ENCODE measurements at regions not wholly inside any gene's neighbourhood (a gene's known extent, or its start where the extent isn't known, plus 50 kb on each side); places are given as distances from the start of the nearest gene placed in this dataset.

DNA sequence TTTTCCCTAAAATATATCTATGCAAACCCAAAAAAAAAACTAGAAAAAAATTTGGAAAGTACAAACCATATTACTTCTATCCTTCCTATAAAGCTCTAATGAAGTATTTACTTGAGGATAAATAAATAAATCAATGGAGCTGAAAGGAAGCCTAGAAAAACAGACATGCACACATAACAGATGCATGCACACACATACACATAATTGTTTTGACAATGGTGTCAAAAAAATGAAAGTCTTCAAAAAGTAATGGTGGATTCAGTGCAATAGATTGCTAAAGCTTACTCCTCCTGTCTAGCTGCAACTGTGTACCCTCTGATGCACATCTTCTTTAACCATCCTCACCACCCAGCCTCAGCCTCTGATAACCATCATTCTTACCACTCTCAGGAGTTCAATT lies 521.9 kb upstream of the RGS18 start:
- Histone ChIP-seq H3K4me3 (ENCODE audit: low read depth, low read length, poor library complexity, severe bottlenecking) (no peak overlapping the region), H3K79me2 (ENCODE audit: insufficient read depth, low read depth, low read length) (no peaks in the 10 kb centered on the region), H3K9me2 (ENCODE audit: insufficient read depth, low read length) (no peaks in the 10 kb centered on the region), H4K20me1 (ENCODE audit: insufficient read depth, low read length) (no peaks in the 10 kb centered on the region), H2AFZ (ENCODE audit: low read length) (no peak overlapping the region), H3K4me1 (ENCODE audit: insufficient read depth, low read length, poor library complexity, severe bottlenecking) (no peaks in the 10 kb centered on the region), H3K27ac (ENCODE audit: low read depth, low read length, poor library complexity, severe bottlenecking) (no peak overlapping the region), H3K9me3 (ENCODE audit: low read length) (no peaks in the 10 kb centered on the region), H3K4me2 (ENCODE audit: low read length) (no peak overlapping the region), H3K36me3 (ENCODE audit: insufficient read depth, low read length) (no peaks in the 10 kb centered on the region)
- no peak for TF ChIP-seq EZH2phosphoT487 (IDR thresholded peaks at IDR 0.05; ENCODE audit: borderline replicate concordance, low read depth, low read length)
- TF ChIP-seq, protein P1, sequence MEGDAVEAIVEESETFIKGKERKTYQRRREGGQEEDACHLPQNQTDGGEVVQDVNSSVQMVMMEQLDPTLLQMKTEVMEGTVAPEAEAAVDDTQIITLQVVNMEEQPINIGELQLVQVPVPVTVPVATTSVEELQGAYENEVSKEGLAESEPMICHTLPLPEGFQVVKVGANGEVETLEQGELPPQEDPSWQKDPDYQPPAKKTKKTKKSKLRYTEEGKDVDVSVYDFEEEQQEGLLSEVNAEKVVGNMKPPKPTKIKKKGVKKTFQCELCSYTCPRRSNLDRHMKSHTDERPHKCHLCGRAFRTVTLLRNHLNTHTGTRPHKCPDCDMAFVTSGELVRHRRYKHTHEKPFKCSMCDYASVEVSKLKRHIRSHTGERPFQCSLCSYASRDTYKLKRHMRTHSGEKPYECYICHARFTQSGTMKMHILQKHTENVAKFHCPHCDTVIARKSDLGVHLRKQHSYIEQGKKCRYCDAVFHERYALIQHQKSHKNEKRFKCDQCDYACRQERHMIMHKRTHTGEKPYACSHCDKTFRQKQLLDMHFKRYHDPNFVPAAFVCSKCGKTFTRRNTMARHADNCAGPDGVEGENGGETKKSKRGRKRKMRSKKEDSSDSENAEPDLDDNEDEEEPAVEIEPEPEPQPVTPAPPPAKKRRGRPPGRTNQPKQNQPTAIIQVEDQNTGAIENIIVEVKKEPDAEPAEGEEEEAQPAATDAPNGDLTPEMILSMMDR (conservative IDR thresholded peaks at IDR 0.05; ENCODE audit: low read length) = no peak
- BruUV-seq (replicated peaks) = no TSS peak
- intact Hi-C loops (cut with micrococcal nuclease; ENCODE audit: unreplicated experiment) = no loop called here
- ChIA-PET CTCF (ENCODE audit: unreplicated experiment) (no interaction called here), POLR2A (interaction anchor here (1.1 kb wide), 1 partner anchor 9 kb away, joined by 3 read pairs; no protein-coding TSS in a partner anchor)
- DNase-seq (ENCODE audit: low spot score) = no peak

DNA sequence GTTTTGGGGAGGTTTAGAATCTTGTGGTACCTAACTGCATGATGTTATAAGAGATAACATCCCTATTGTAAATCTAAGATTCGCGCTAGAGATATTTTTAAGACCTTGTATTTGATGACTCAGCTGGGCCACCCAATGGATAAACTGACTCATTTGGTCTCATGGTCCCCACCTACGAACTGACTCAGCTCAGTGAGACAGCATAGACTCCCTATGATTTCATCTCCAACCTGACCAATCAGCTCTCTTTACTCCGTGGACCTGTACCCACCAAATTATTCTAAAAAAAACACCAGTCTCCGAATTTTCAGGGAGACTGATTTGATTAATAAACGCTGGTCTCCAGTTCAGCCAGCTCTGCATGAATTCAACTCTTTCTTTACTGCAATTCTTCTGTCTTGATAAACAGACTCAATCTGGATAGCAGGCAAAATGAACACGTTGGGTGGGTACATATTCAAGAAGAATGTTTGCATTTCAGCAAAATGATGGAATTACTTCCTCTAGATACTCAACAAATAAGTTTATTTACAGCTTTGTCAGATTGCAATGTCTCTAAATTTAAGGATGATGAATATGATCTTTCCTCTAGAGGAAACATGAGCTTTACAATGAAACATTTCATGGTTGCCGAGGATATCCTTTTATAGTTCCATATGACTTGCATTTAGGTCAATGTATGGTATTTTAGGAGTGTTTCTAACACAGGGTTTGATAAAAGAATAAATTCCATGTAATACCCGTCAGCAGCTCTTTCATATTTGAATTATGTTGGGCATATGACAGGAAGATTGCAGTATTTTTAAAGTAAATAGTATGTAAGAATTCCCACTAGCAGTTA lies 516.6 kb upstream of the RGS18 start:
- no peaks in the 10 kb centered on the region for H3K9me3 ChIP-seq (ENCODE audit: low read length)
- H4K20me1 ChIP-seq (ENCODE audit: insufficient read depth, low read length) = no peaks in the 10 kb centered on the region
- CTCF ChIA-PET (ENCODE audit: unreplicated experiment) = no interaction called here
- H3K4me3 ChIP-seq (ENCODE audit: low read depth, low read length, poor library complexity, severe bottlenecking) = no peak overlapping the region
- intact Hi-C loops (cut with micrococcal nuclease; ENCODE audit: unreplicated experiment) = no loop called here
- no peak for DNase-seq (ENCODE audit: low spot score)
- H2AFZ ChIP-seq (ENCODE audit: low read length) = no peak overlapping the region
- H3K9me2 ChIP-seq (ENCODE audit: insufficient read depth, low read length) = no peaks in the 10 kb centered on the region
- H3K79me2 ChIP-seq (ENCODE audit: insufficient read depth, low read depth, low read length) = no peaks in the 10 kb centered on the region
- no peak overlapping the region for H3K4me2 ChIP-seq (ENCODE audit: low read length)
- no peaks in the 10 kb centered on the region for H3K36me3 ChIP-seq (ENCODE audit: insufficient read depth, low read length)
- TF ChIP-seq, protein P1 (conservative IDR thresholded peaks at IDR 0.05; ENCODE audit: low read length) = no peak
- TF ChIP-seq EZH2phosphoT487 (IDR thresholded peaks at IDR 0.05; ENCODE audit: borderline replicate concordance, low read depth, low read length) = no peak
- no peak overlapping the region for H3K27ac ChIP-seq (ENCODE audit: low read depth, low read length, poor library complexity, severe bottlenecking)
- no TSS peak for BruUV-seq (replicated peaks)
- POLR2A ChIA-PET = interaction anchor here (0.7 kb wide), 1 partner anchor 56 kb away, joined by 3 read pairs; no protein-coding TSS in a partner anchor
- H3K4me1 ChIP-seq (ENCODE audit: insufficient read depth, low read length, poor library complexity, severe bottlenecking) = no peaks in the 10 kb centered on the region

DNA sequence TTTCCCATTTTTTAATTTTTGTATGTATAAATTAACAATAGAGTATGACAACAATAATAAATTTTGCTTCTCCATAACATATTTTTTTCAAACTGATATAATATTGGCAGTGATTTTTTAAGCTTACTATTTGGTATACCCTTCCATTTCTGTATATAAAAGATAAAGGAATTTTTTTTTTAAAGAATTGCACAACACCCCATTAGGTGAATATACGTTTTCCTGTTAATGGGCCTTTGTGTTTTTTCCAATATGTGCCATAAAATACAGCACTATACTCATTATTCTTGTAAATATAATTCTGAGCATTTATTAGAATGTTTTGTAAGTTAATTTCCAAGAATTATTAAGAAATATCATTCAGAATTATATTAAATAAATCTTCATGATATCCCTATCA lies 515.2 kb upstream of the RGS18 start:
- Histone ChIP-seq H3K9me2 (ENCODE audit: insufficient read depth, low read length) (no peaks in the 10 kb centered on the region), H3K79me2 (ENCODE audit: insufficient read depth, low read depth, low read length) (no peaks in the 10 kb centered on the region), H3K4me1 (ENCODE audit: insufficient read depth, low read length, poor library complexity, severe bottlenecking) (no peaks in the 10 kb centered on the region), H3K4me3 (ENCODE audit: low read depth, low read length, poor library complexity, severe bottlenecking) (no peak overlapping the region), H3K27ac (ENCODE audit: low read depth, low read length, poor library complexity, severe bottlenecking) (no peak overlapping the region), H3K9me3 (ENCODE audit: low read length) (no peaks in the 10 kb centered on the region), H4K20me1 (ENCODE audit: insufficient read depth, low read length) (no peaks in the 10 kb centered on the region), H3K4me2 (ENCODE audit: low read length) (no peak overlapping the region), H2AFZ (ENCODE audit: low read length) (no peak overlapping the region), H3K36me3 (ENCODE audit: insufficient read depth, low read length) (no peaks in the 10 kb centered on the region)
- no TSS peak for BruUV-seq (replicated peaks)
- DNase-seq (ENCODE audit: low spot score) = no peak
- no peak for TF ChIP-seq EZH2phosphoT487 (IDR thresholded peaks at IDR 0.05; ENCODE audit: borderline replicate concordance, low read depth, low read length)
- TF ChIP-seq, protein P1 (conservative IDR thresholded peaks at IDR 0.05; ENCODE audit: low read length) = no peak
- POLR2A ChIA-PET = no interaction called here
- intact Hi-C loops (cut with micrococcal nuclease; ENCODE audit: unreplicated experiment) = no loop called here
- CTCF ChIA-PET (ENCODE audit: unreplicated experiment) = no interaction called here

Data from OCI-LY7 (cell line).